GM23338 (cell line): ENCODE measurements at regions not wholly inside any gene's neighbourhood (a gene's known extent, or its start where the extent isn't known, plus 50 kb on each side); places are given as distances from the start of the nearest gene placed in this dataset.

Experiments
- ATAC-seq: fragments of 200-7000 bp; cut with Tn5 transposase; 3 replicates; pipeline ENCODE4 v1.9.1; 2020
- DNase-seq: peaks from one replicate; pipeline ENCODE4 v3.0.0-alpha.2; 2015; ENCODE audit warnings: low spot score
- H2AFZ ChIP-seq: fragments of 200-600 bp; sonication (generic); 2 replicates; pipeline ENCODE4 v1.8.0; 2016; ENCODE audit warnings: antibody characterized with exemption, mild to moderate bottlenecking, moderate library complexity
- H3F3A ChIP-seq: fragments of 200-600 bp; sonication (generic); replicated peaks from 2 replicates; pipeline ENCODE4 v1.8.0; 2017; ENCODE audit warnings: antibody characterized with exemption, mixed run types, low read depth
- H3K27ac ChIP-seq: fragments of 200-600 bp; sonication (generic); 2 replicates; pipeline ENCODE4 v1.6.1; 2016; ENCODE audit warnings: low read depth
- H3K27me3 ChIP-seq: fragments of 200-600 bp; sonication (generic); 2 replicates; pipeline ENCODE4 v1.8.0; 2016; ENCODE audit warnings: mild to moderate bottlenecking, mixed run types, moderate library complexity; ENCODE audit not compliant: insufficient read depth
- H3K36me3 ChIP-seq: fragments of 200-600 bp; sonication (generic); 2 replicates; pipeline ENCODE4 v1.8.0; 2016; ENCODE audit warnings: mild to moderate bottlenecking; ENCODE audit not compliant: insufficient read depth
- H3K4me1 ChIP-seq: fragments of 200-600 bp; sonication (generic); 2 replicates; pipeline ENCODE4 v1.8.0; 2016; ENCODE audit warnings: mild to moderate bottlenecking, moderate library complexity; ENCODE audit not compliant: insufficient read depth
- H3K4me2 ChIP-seq: fragments of 200-600 bp; sonication (generic); 2 replicates; pipeline ENCODE4 v1.7.1; 2017; ENCODE audit warnings: mixed run types
- H3K4me3 ChIP-seq: fragments of 200-600 bp; sonication (generic); 2 replicates; pipeline ENCODE4 v1.6.1; 2016; ENCODE audit warnings: mixed run types
- H3K79me2 ChIP-seq: fragments of 200-600 bp; sonication (generic); replicated peaks from 2 replicates; pipeline ENCODE4 v1.8.0; 2017; ENCODE audit warnings: mild to moderate bottlenecking; ENCODE audit not compliant: insufficient read depth
- H3K9me2 ChIP-seq: fragments of 200-600 bp; sonication (generic); 2 replicates; pipeline ENCODE4 v1.8.0; 2017; ENCODE audit not compliant: insufficient read depth
- H4K20me1 ChIP-seq: fragments of 200-600 bp; sonication (generic); replicated peaks from 2 replicates; pipeline ENCODE4 v1.8.0; 2017; ENCODE audit warnings: mild to moderate bottlenecking; ENCODE audit not compliant: insufficient read depth
- H3K27ac Mint-ChIP-seq: 2 replicates; pipeline ENCODE4 v1.8.0; 2020; ENCODE audit warnings: inconsistent platforms, mild to moderate bottlenecking, moderate library complexity, mixed read lengths
- H3K27me3 Mint-ChIP-seq: 3 replicates; pipeline ENCODE4 v1.8.0; 2022; ENCODE audit warnings: low read depth, mild to moderate bottlenecking, moderate library complexity, mixed read lengths, inconsistent platforms; ENCODE audit not compliant: insufficient read depth, poor library complexity
- H3K36me3 Mint-ChIP-seq: 3 replicates; pipeline ENCODE4 v1.8.0; 2021; ENCODE audit warnings: low read depth, mild to moderate bottlenecking, inconsistent platforms, moderate library complexity, mixed read lengths
- H3K4me1 Mint-ChIP-seq: 3 replicates; pipeline ENCODE4 v1.8.0; 2020; ENCODE audit warnings: mild to moderate bottlenecking, inconsistent platforms, mixed read lengths
- H3K4me3 Mint-ChIP-seq: 3 replicates; pipeline ENCODE4 v1.8.0; 2021; ENCODE audit warnings: moderate library complexity, mild to moderate bottlenecking, inconsistent platforms, mixed read lengths
- H3K9me3 Mint-ChIP-seq: 3 replicates; pipeline ENCODE4 v1.8.0; 2020; ENCODE audit warnings: moderate library complexity, mild to moderate bottlenecking, inconsistent platforms, mixed read lengths
- CREB1 ChIP-seq: fragments of 250-450 bp; sonication (Bioruptor Pico); IDR thresholded peaks from 2 replicates; pipeline ENCODE4 v1.5.0; 2020; ENCODE audit warnings: low read depth, mild to moderate bottlenecking, moderate library complexity
- CTCF ChIP-seq, 2 experiments: fragments of 200-600 bp in 1 of 2; sonication (generic) in 1 of 2; conservative IDR thresholded peaks; 2 replicates each; pipeline versions ENCODE4 v1.5.1 to v1.6.1; 2016 to 2017; ENCODE audit warnings: antibody characterized with exemption in 2 of 2, low read depth in 2 of 2, mild to moderate bottlenecking in 2 of 2, moderate library complexity in 1 of 2
- ETS1 ChIP-seq: IDR thresholded peaks from 2 replicates; pipeline ENCODE4 v1.6.1; 2016; ENCODE audit warnings: antibody characterized with exemption
- EZH2 ChIP-seq: fragments of 200-600 bp; sonication (generic); IDR thresholded peaks from one replicate; pipeline ENCODE4 v1.8.0; 2017; ENCODE audit warnings: antibody characterized with exemption, mild to moderate bottlenecking, low read depth; ENCODE audit not compliant: unreplicated experiment
- EZH2phosphoT487 ChIP-seq: fragments of 200-600 bp; sonication (generic); IDR thresholded peaks from one replicate; pipeline ENCODE4 v1.8.1; 2018; ENCODE audit warnings: antibody characterized with exemption; ENCODE audit not compliant: unreplicated experiment
- JUNB ChIP-seq: IDR thresholded peaks from one replicate; pipeline ENCODE4 v1.6.1; 2016; ENCODE audit warnings: antibody characterized with exemption; ENCODE audit not compliant: unreplicated experiment
- NANOG ChIP-seq: IDR thresholded peaks from 2 replicates; pipeline ENCODE4 v1.6.1; 2016; ENCODE audit warnings: antibody characterized with exemption, borderline replicate concordance
- POLR2AphosphoS5 ChIP-seq: IDR thresholded peaks from 2 replicates; pipeline ENCODE4 v1.6.1; 2016; ENCODE audit warnings: antibody characterized with exemption, low read depth
- REST ChIP-seq: IDR thresholded peaks from one replicate; pipeline ENCODE4 v1.6.1; 2018; ENCODE audit warnings: antibody characterized with exemption; ENCODE audit not compliant: unreplicated experiment
- STAT1 ChIP-seq: IDR thresholded peaks from one replicate; pipeline ENCODE4 v1.6.1; 2016; ENCODE audit warnings: antibody characterized with exemption; ENCODE audit not compliant: unreplicated experiment
- ZNF114 ChIP-seq: fragments of 250-450 bp; sonication (Bioruptor Pico); IDR thresholded peaks from 2 replicates; pipeline ENCODE4 v1.5.0; 2020; ENCODE audit warnings: mild to moderate bottlenecking, moderate library complexity
- ZNF331 ChIP-seq: fragments of 250-450 bp; sonication (Bioruptor Pico); IDR thresholded peaks from 2 replicates; pipeline ENCODE4 v1.5.0; 2020; ENCODE audit warnings: low read depth, mild to moderate bottlenecking, moderate library complexity

GRCh38 chr16:87173294-87173893, 143.8 kb downstream of the C16orf95 start:
- no peaks in the 10 kb centered on the region for H3F3A ChIP-seq
- H3K9me3 Mint-ChIP-seq = no peaks in the 10 kb centered on the region; the same call in 2 of the 3 replicates
- no peak for TF ChIP-seq CTCF (conservative IDR thresholded peaks at IDR 0.05; ENCODE audit: low read depth in 2 of 2)
- TF ChIP-seq CREB1 = no peak
- TF ChIP-seq REST = no peak
- TF ChIP-seq POLR2AphosphoS5 = no peak
- no peak for TF ChIP-seq STAT1
- no peak for TF ChIP-seq NANOG
- TF ChIP-seq ETS1 = no peak
- TF ChIP-seq EZH2 = no peak
- no peak for TF ChIP-seq JUNB
- no peak for TF ChIP-seq EZH2phosphoT487
- no peak for TF ChIP-seq ZNF331 (CRISPR knock-in tag)
- no peak for TF ChIP-seq ZNF114 (CRISPR knock-in tag)
- H3K4me3 ChIP-seq = no peak overlapping the region
- H3K4me1 Mint-ChIP-seq = peaks cover 12% of the 10 kb centered on the region
- no peaks in the 10 kb centered on the region for H3K27me3 ChIP-seq
- H3K9me2 ChIP-seq = no peaks in the 10 kb centered on the region
- peaks cover 15% of the 10 kb centered on the region for H3K27me3 Mint-ChIP-seq
- no peaks in the 10 kb centered on the region for H3K4me1 ChIP-seq
- ATAC-seq (no peak), DNase-seq (no peak)
- no peaks in the 10 kb centered on the region for H3K36me3 Mint-ChIP-seq
- H3K27ac ChIP-seq = no peak overlapping the region
- H3K79me2 ChIP-seq = no peaks in the 10 kb centered on the region
- H4K20me1 ChIP-seq = no peaks in the 10 kb centered on the region
- no peaks in the 10 kb centered on the region for H3K36me3 ChIP-seq
- no peak overlapping the region for H3K4me2 ChIP-seq
- no peak overlapping the region for H2AFZ ChIP-seq
- H3K27ac Mint-ChIP-seq = no peak overlapping the region
- H3K4me3 Mint-ChIP-seq = no peak overlapping the region
